MM.1S (cell line): ENCODE measurements at regions not wholly inside any gene's neighbourhood (a gene's known extent, or its start where the extent isn't known, plus 50 kb on each side); places are given as distances from the start of the nearest gene placed in this dataset.
"Not testable (repeated sequence)": the region's sequence is repeated elsewhere in the genome, so short reads cannot be mapped to it uniquely, and the experiment has no call there.

Experiments
- DNase-seq: peaks from one replicate; pipeline ENCODE4 v3.0.0-alpha.2; 2015
- H2AFZ ChIP-seq: fragments of 300-600 bp; sonication (generic); 2 replicates; pipeline ENCODE4 v1.6.0; 2016; ENCODE audit warnings: antibody characterized with exemption, low read length
- H3F3A ChIP-seq: fragments of 300-600 bp; sonication (generic); 2 replicates; pipeline ENCODE4 v1.6.1; 2016; ENCODE audit warnings: mild to moderate bottlenecking, antibody characterized with exemption, low read length, moderate library complexity, mixed read lengths; ENCODE audit not compliant: insufficient read depth
- H3K27ac ChIP-seq: fragments of 300-600 bp; sonication (generic); 2 replicates; pipeline ENCODE4 v1.5.1; 2016; ENCODE audit warnings: mild to moderate bottlenecking, low read length
- H3K27me3 ChIP-seq: fragments of 300-600 bp; sonication (generic); replicated peaks from 2 replicates; pipeline ENCODE4 v1.6.0; 2016; ENCODE audit warnings: low read length; ENCODE audit not compliant: insufficient read depth
- H3K36me3 ChIP-seq: fragments of 300-600 bp; sonication (generic); replicated peaks from 2 replicates; pipeline ENCODE4 v1.6.1; 2016; ENCODE audit warnings: mild to moderate bottlenecking, low read length, mixed read lengths; ENCODE audit not compliant: insufficient read depth
- H3K4me1 ChIP-seq: fragments of 300-600 bp; sonication (generic); 2 replicates; pipeline ENCODE4 v1.6.1; 2016; ENCODE audit warnings: low read length, mixed read lengths
- H3K4me2 ChIP-seq: fragments of 300-600 bp; sonication (generic); 2 replicates; pipeline ENCODE4 v1.6.0; 2016; ENCODE audit warnings: low read depth, low read length
- H3K4me3 ChIP-seq: fragments of 300-600 bp; sonication (generic); 2 replicates; pipeline ENCODE4 v1.5.1; 2016; ENCODE audit warnings: low read length, mixed read lengths
- H3K79me2 ChIP-seq: fragments of 300-600 bp; sonication (generic); 2 replicates; pipeline ENCODE4 v1.6.1; 2016; ENCODE audit warnings: mixed run types, low read length, mixed read lengths
- H3K9ac ChIP-seq: fragments of 300-600 bp; sonication (generic); 2 replicates; pipeline ENCODE4 v1.6.1; 2016; ENCODE audit warnings: low read length, mixed read lengths
- H3K9me2 ChIP-seq: fragments of 300-600 bp; sonication (generic); replicated peaks from 2 replicates; pipeline ENCODE4 v1.6.1; 2016; ENCODE audit warnings: mild to moderate bottlenecking, low read length, mixed read lengths; ENCODE audit not compliant: insufficient read depth
- H3K9me3 ChIP-seq: fragments of 300-600 bp; sonication (generic); replicated peaks from 2 replicates; pipeline ENCODE4 v1.6.1; 2016; ENCODE audit warnings: mild to moderate bottlenecking, low read length, mixed read lengths; ENCODE audit not compliant: insufficient read depth
- H4K20me1 ChIP-seq: fragments of 300-600 bp; sonication (generic); 2 replicates; pipeline ENCODE4 v1.6.1; 2016; ENCODE audit warnings: mild to moderate bottlenecking, low read length, moderate library complexity, mixed read lengths; ENCODE audit not compliant: insufficient read depth
- CTCF ChIP-seq: fragments of 300-600 bp; sonication (generic); IDR thresholded peaks from 2 replicates; pipeline ENCODE4 v1.5.1; 2016; ENCODE audit warnings: antibody characterized with exemption, low read length, mixed read lengths
- EZH2 ChIP-seq: fragments of 300-600 bp; sonication (generic); optimal IDR thresholded peaks from 2 replicates; pipeline ENCODE3; 2017; ENCODE audit warnings: low read depth, mild to moderate bottlenecking, antibody characterized with exemption, low read length, mixed read lengths
- EZH2phosphoT487 ChIP-seq: fragments of 300-600 bp; sonication (generic); IDR thresholded peaks from 2 replicates; pipeline ENCODE4 v1.6.1; 2018; ENCODE audit warnings: antibody characterized with exemption, low read length

- Histone ChIP-seq H3K36me3 (no peaks in the 10 kb centered on the region), H3F3A (no peaks in the 10 kb centered on the region), H3K27ac (no peak overlapping the region), H3K27me3 (no peaks in the 10 kb centered on the region), H3K79me2 (no peaks in the 10 kb centered on the region), H3K4me2 (no peak overlapping the region), H3K4me3 (no peak overlapping the region), H4K20me1 (no peaks in the 10 kb centered on the region), H3K4me1 (no peaks in the 10 kb centered on the region), H3K9ac (no peak overlapping the region), H3K9me2 (no peaks in the 10 kb centered on the region), H2AFZ (no peak overlapping the region), H3K9me3 (no peaks in the 10 kb centered on the region)
- TF ChIP-seq EZH2: no peak
- TF ChIP-seq CTCF: no peak
- no peak for TF ChIP-seq EZH2phosphoT487
- DNase-seq: no peak
These were observed 1487.2 kb upstream of the PRR20A start for GRCh38 chr13:55653497-55653896.

GRCh38 chr13:55654243-55654642 is 1486.5 kb upstream of the PRR20A start:
- Histone ChIP-seq H3K9ac (no peak overlapping the region), H3K27ac (no peak overlapping the region), H3K9me3 (no peaks in the 10 kb centered on the region), H3K79me2 (no peaks in the 10 kb centered on the region), H3K4me1 (no peaks in the 10 kb centered on the region), H3K27me3 (no peaks in the 10 kb centered on the region), H2AFZ (no peak overlapping the region), H3F3A (no peaks in the 10 kb centered on the region), H3K9me2 (no peaks in the 10 kb centered on the region), H4K20me1 (no peaks in the 10 kb centered on the region), H3K4me2 (no peak overlapping the region), H3K36me3 (no peaks in the 10 kb centered on the region), H3K4me3 (no peak overlapping the region)
- no peak for DNase-seq
- TF ChIP-seq EZH2: no peak
- TF ChIP-seq EZH2phosphoT487: no peak
- no peak for TF ChIP-seq CTCF

GRCh38 chr13:55660264-55660663 is 1480.5 kb upstream of the PRR20A start:
- not testable (repeated sequence) for H3K4me3 ChIP-seq, H2AFZ ChIP-seq, H3K4me2 ChIP-seq, H3K4me1 ChIP-seq, DNase-seq, H4K20me1 ChIP-seq, H3K9me3 ChIP-seq, H3K27ac ChIP-seq, H3K79me2 ChIP-seq, H3K9me2 ChIP-seq, H3K27me3 ChIP-seq, H3K9ac ChIP-seq, H3F3A ChIP-seq, H3K36me3 ChIP-seq

DNA sequence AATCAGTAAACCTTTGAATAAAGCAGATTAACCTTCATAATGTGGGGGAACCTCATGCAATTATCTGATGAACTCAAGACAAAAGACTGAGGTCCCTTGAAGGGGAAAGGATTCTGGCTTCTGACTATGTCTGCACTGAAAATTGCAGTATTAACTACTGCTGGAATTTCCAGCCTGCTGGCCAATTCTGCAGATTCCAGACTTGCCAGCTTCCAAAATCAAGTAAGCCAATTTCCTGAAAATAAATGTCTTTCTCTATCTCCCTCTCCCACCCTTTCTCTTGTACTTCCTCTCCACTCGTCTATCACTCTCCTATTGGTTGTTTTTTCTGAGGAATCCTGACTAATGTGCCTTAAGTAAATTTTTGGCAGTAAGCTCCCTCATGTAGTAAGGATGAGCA is 1479.9 kb upstream of the PRR20A start:
- no peak for DNase-seq
- Histone ChIP-seq H3K9me2 (no peaks in the 10 kb centered on the region), H3K36me3 (no peaks in the 10 kb centered on the region), H3K4me2 (no peak overlapping the region), H3K4me3 (no peak overlapping the region), H3K27me3 (no peaks in the 10 kb centered on the region), H3K9ac (no peak overlapping the region), H3K4me1 (no peaks in the 10 kb centered on the region), H3K27ac (no peak overlapping the region), H4K20me1 (no peaks in the 10 kb centered on the region), H2AFZ (no peak overlapping the region), H3F3A (no peaks in the 10 kb centered on the region), H3K79me2 (no peaks in the 10 kb centered on the region), H3K9me3 (no peaks in the 10 kb centered on the region)
- TF ChIP-seq EZH2phosphoT487 (no peak), EZH2 (no peak), CTCF (no peak)
